ENCODE measurements at regions not wholly inside any gene's neighbourhood (a gene's known extent, or its start where the extent isn't known, plus 50 kb on each side); places are given as distances from the start of the nearest gene placed in this dataset.

DNA sequence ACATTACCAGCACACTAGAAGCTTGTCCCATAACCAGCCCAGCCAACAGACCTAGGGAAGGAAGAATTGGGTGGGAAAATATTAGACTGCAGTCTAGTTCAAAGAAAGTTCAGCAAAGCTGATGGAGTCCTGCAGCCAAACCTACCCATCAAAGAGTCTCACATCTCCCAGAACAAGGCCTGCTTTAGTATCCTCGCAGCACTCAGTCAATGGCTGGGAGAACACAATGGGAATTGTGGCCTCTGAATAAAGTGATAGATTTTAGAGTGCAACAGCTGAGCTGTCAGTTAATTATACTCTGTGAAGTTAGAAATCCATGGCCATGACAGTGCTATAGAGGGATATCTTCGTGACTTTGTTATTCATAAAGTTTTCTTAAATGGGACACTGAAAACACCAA lies 207.2 kb upstream of the NAALADL2 start:
- DNase-seq (ENCODE audit: low read depth), result no peak

DNA sequence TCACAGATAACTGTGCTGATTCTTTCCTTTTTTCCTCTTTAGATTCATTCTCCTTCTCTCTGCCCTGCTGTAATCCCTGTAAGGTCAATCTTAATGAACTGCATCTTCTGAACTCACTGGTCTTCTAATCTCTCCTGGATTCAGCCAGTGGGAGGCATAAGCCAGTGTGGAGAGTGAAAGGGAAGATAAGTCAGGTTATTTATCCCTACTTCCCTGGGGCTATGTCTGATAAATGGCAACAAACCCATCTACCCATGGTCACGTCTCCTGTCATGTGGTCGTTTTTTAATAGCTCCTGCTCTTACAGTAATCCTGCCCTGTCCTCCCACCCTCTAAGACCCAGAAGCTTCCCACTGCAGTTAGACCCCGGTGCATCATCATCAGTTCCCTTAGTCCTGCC lies 199.6 kb upstream of the NAALADL2 start:
- no peak for DNase-seq (ENCODE audit: low read depth)

DNA sequence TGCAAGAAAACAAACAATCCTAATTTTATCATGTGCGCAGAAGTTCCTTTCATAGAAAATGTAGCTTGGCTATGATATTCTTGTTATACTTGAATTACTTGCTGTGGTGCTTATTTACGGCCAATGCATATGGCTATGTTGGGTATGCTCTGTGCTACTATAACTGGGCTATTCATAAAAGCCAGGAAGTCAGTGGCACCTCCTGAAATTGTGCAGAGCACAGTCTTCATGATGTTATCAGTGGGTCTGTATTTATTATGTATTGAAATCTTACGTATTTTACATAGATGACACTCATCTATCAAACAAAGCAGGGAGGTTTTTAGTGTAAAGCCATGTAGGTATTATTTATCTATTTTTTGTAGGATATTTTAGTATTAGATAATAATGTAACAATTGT lies 196.5 kb upstream of the NAALADL2 start:
- DNase-seq (ENCODE audit: low read depth), result no peak

DNA sequence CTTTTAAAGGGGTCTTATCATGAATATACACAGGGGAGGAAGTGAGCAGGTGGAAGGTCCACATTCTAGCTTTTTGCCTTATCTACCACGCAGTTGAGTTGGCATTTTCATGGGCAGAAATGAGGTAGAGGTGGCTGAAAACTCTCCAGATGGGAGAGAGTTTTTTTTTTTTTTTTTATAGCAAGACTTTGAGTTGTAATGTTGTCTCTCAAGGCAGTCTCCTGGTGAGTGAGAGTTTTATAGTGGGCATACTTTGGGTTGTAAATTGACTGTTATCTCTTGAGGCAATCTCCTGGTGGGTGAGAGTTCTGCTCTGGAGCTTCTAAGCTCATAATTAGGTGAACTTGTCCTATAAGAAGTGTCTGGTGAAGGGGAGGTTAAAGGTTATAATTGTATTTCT lies 191.7 kb upstream of the NAALADL2 start:
- DNase-seq (ENCODE audit: low read depth), result no peak

DNA sequence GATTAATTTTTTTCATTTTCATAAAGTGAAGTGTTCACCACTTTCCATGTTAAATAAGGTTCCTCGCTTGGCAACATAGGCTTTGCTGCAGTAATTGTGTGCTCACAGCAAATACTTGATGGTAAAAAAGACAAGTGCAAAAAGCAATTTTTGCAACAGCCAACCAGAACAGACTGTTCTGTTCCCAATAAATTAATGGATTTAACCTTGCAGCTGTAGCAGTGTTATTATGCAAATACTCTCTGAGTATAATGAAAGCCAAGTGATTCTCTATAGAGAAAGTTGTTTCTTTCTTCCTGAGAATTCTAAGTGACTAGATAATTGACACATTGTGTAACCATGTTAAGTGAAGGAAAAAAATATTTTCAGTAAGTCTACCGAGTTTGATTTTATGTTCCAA lies 183.7 kb upstream of the NAALADL2 start:
- DNase-seq (ENCODE audit: low read depth), result no peak

DNA sequence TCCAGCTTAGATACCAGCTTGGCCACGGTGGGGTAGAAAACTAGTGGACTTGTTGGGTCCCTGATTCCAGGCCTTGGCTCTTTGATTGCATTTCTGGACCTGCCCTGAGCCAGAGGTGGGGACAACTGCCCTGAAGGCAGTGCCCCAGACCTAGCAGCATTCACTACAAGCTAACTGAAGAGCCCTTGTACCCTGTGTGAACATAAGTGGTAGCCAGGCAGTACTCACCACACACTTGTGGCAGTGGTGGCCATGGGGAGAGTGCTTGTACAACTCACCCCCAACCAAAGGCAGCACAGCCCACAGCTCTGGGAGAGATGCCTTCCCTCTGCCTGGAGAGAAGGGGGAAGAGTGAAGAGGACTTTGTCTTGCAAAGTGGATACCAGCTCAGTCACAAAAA lies 177.3 kb upstream of the NAALADL2 start:
- no peak for DNase-seq (ENCODE audit: low read depth)

DNA sequence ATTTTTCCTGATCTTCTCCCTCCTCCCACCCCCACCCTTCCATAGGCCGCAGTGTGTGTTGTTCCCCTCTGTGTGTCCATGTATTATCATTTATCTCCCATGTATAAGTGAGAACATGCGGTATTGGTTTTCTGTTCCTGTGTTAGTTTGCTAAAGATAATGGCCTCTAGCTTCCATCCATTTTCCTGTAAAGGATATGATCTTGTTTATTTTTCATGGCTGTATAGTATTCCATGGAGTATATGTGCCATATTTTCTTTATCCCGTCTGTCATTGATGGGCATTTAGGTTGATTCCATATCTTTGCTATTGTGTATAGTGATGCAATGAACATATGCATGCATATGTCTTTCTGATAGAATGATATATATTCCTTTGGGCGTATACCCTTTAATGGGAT lies 173.3 kb upstream of the NAALADL2 start:
- no peak for DNase-seq (ENCODE audit: low read depth)

DNA sequence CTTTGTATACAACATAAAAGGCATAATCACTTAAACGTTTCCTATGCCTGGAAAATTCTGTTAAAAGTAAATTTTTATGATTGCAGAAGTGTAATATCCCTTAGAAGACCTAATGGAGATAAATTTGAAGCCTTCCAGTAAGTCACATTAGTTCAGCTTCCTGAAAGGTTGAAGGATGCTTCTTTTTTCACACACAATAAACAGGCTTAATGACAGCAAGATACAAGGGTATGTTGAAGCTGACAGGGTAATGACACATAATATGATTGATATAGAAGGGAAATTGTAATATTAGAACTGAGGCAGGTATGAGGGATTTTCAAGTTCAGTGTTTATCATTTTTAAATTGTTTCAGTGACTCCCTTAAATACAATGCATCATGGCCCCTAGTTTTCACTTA lies 161.8 kb upstream of the NAALADL2 start:
- no peak for DNase-seq (ENCODE audit: low read depth)

DNA sequence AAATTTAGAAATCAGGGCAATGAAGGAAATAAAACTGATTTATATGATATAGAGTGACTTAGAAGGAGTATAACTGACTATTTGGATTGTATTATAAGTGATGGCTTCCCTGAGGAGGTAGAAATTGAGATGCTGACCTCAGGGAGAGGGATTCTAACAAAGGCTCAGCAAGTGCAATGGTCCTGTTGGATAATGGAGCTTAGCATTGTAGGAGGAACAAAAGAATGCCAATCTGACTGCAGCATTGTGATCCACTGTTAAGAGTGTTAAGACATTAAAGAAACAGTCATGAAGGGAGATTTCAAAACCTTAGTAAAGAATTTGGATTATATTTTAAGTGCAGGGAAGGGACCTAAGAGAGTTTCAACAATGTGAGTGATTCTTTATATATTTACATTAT lies 158.4 kb upstream of the NAALADL2 start:
- no peak for DNase-seq (ENCODE audit: low read depth)

DNA sequence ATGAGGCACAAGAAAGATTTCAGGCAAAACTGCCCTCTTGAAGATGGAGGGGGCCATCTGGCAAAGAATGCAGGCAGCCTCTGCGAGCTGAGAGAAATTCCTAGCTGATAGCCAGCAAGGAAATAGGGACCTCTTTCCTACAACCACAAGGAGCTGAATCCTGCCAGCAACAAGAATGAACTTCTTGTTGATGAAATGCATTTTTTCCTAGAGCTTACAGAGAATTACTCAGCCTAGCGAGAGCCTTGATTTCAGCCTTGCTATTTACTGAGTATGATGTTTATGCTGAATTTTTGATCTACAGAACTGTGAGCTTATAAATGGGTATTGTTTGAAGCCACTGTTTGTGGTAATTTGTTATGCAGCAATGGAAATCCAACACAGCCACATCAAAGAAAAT lies 148.5 kb upstream of the NAALADL2 start:
- no peak for DNase-seq (ENCODE audit: low read depth)

DNA sequence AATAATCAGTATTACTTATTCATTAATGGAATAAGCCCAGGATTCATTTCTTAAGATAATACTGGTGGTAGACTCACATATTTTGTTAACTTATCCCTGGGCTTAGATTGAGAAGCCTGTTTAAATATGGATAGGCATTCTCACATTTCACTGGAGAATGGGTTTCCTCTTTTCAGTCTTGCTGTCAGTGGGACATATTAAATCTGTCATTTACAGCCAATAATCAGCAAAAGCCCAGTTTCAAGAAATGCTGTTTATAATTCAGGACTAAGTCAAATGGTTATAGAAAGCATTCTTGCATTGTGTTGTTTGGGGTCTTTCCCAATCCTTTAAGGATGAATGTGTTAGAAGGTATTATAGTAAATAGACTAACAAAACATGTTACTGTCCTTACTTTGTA lies 143.7 kb upstream of the NAALADL2 start:
- DNase-seq (ENCODE audit: low read depth), result no peak

DNA sequence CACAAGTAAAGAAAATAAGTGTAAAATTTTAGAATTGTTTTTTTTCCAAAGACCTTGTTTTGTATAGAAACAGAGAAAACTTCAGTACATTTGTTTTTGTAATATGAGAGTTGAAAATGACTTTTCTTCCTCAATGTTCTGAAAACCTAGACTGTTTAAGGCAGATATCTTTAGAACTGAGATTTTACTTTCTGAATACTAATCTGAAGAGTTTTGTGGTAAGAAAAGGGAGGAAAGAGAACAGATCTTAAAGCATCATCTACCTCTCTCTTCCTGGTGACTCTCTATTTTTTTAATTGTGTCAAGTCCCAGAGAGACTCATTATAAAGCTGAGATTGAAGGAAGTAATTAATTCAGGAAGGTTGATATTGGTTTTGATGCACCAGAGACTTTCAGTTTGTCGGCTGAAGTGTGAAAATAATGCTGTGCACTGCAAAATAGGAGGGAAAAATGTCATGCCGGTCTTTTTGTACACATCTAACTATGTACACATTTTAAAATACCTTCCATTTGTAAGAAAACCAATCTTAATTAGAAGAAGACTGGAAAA lies 142.1 kb upstream of the NAALADL2 start:
- no peak for DNase-seq (ENCODE audit: low read depth)

DNA sequence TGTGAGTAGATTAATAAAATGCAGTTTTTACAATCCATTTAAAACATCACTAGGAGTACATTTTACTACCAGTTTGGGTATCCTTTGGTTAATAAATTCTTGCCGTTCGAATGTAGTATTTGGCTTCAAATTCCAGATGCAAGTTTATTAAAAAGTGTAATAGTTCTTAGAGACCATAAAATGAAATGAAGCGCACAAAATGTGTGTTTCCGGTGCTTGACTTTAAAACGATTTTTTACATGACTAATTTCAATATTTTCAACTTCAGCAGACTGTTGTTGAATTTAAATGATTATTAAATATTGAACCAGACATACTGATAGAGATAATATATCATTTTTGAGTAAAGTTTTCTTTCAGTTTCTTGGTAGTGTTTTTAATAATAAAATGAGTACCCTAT lies 138.4 kb upstream of the NAALADL2 start:
- DNase-seq (ENCODE audit: low read depth), result no peak

DNA sequence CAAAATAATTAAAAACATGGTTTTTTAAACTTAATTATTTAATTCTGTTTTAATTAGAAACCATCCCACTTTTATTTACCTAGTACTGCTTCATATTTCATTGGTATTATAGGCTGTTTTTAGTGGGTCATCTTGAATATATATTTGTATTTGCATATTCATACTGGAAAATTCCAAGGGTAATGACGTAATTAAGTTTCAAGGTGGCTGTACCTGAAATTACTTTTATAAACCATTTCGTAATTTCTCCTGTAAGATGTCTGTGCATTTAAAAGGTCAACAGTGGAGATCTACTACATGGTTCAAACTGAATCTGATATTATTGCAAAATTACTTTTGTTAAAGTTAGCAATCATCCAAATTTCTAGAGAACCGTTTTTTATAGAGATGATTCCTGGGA lies 133.8 kb upstream of the NAALADL2 start:
- DNase-seq (ENCODE audit: low read depth), result no peak

DNA sequence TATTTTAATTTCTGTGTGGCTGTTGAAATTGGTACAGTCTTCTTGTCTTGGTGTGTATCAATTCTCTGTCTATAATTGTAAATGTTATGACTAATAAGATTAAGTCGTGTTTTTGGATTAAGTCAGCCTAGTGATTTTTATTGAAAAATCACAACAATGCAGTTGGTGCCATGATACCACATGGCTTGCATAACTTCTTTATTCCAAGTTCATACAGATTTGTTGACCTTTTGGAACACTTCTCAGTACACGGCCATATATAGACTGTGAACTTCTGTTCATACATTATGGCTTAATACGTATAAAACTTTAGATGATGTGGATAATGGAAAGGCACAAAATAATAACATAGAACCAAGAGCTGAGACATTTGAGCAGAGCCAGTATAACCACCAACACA lies 121.2 kb upstream of the NAALADL2 start:
- DNase-seq (ENCODE audit: low read depth), result no peak

DNA sequence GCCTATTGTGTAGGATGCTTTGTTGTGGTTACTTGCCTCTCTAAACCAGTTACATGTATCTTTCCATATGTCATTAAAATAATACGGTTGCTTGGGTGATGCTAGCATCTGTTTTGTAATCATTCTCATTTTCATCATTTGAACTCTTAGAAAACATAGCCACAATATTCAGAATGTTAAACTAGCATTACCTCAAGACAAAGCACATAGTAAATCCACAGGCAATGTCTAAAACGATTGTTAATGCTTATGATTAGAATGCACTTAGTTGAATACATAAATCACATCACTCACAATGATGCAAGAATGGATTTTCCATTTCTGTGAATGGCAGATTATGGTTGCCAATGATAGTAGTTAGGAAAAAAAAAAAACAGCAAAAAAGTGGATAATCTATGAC lies 110.0 kb upstream of the NAALADL2 start:
- DNase-seq (ENCODE audit: low read depth), result no peak

DNA sequence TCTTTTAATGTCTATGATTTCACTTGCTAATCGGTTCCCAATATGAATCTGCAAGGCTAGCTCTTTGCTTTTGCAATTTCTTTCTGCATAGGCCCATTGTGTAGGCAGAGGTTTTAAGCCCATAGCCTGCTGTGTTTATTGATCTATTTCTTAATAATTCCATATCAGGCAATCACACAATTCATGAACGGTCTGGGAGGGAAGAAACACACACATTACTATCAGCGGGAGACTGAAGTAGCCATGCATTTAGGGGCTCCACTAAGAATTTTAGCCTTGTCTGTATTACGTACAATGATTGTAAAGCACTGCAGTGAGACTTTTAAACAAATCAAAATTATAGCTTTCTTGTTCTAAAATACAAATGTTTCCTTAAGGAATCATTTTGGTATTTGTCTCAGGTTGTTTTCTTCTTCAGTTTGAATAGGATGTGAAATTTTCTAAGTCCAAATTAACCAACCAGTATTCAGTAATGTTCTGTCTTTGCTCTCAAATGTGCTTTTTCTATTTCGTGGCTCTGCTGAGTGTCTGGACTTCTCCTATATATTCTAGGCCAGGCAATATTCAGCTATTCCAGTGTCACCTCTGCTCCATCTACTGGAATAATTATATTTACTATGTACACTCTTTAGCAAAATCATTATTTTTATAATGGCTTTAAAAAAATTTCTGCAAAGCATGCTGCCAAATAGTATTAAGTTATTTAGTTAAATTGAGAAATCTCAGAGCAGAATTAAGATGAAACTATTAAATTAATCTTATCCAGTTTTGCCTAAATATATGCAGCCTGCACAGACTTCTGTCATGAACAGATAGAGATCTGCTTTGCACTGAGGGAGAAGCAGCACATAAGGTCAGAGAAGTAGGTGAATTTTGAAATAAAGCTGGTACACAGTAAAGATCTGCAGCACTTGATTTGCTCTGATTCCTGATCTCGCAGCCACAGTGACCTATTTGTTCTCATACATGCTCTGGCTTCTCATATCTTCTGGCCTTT lies 103.0 kb upstream of the NAALADL2 start:
- DNase-seq (ENCODE audit: low read depth), result no peak

DNA sequence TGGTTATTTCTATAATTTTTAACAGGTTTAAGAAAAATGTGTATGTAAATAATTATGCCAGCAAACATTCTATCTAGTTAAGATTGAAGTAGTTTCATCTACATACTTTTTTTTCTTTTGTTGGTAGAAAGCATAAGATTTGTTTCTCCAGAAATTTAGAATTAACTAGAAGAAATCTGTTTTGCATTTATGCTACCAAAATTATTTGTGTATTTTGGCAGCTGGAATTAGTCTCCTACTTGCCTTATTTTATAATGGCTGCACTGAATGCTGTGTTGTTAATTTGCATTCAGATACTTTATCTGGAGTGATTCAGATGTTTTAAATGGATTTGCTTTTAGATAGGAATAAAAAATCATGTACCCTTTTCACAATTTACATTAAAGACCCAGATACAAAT lies 100.2 kb upstream of the NAALADL2 start:
- no peak for DNase-seq (ENCODE audit: low read depth)

DNA sequence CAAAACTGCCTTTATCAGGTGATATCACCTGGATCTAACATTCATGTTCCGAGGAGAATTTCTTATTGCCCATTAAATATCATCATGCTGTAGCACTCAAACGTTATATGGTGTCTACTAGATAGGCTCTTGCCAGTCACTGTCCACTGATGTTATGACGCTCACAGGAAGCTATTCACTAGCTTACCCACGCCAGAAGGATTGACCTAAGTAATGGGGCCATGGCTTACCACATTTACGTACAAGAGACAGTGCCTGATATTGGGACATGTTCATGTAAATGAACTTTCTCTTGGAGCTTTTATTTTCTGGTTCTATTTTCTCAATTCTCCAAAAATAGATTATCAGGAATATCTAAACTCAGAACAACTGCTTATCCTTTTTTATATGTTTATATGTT lies 91.7 kb upstream of the NAALADL2 start:
- no peak for DNase-seq (ENCODE audit: low read depth)

DNA sequence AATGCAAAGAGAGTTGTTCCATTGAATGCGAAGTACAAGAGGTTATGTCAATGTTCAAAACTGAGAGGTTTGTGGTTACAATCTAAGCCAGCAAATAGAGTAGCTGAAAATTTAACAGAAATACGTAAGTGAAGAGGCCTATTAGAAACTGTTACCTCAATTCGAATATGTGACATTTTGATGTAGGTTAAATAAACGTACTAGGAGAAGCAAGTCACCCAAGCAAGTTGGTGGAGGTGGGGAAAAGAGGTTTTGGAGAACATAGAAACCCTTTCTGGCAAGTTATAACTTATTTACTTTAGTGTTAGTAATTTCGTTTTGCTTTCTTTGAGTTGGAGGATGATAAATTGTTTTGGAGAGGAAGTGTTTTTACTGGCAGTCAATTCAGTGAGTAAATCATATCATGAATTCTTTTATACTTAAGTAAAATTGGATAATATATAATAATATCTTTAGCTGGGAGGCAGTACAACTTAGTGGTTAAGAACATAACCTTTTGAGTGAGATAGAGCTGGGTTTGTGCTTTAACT lies 91.2 kb upstream of the NAALADL2 start:
- no peak for DNase-seq (ENCODE audit: low read depth)

DNA sequence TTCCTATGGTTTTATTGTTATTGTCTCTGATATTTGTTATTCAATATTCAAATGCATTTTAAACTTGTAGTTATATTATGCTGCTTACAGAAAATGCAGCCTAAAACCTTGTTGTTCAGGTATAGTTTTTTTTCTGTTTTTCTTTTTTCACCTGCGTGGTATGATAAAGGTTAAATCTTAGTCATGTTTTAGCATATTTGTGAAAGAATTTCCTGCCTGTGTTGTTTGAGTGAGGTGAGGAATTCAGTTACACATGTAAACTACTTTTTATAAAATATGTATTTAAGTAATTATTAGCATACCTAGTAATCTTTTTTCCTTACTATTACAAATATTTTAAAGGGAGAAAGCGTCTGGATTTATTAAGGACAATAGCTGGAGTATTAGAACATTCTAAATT lies 90.0 kb upstream of the NAALADL2 start:
- DNase-seq (ENCODE audit: low read depth), result no peak

DNA sequence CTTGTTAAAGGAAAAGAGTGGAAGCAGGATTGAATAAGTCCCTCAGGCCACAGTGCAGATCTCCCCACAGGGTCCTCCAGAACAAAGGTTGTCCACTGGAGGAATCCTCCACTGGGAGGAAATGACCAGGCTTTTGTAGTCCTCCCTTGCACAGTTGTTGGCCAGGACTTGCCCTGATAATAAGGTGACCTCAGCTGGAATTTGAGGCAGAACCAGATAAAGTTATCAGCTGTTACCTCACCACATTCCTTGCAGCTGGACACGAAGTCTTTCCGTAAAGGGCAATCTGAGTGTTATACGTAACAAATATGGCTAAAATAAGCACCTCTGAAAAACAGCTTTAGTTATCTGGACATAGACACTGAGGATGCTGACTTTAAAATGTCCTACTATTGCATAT lies 83.5 kb upstream of the NAALADL2 start:
- no peak for DNase-seq (ENCODE audit: low read depth)

DNA sequence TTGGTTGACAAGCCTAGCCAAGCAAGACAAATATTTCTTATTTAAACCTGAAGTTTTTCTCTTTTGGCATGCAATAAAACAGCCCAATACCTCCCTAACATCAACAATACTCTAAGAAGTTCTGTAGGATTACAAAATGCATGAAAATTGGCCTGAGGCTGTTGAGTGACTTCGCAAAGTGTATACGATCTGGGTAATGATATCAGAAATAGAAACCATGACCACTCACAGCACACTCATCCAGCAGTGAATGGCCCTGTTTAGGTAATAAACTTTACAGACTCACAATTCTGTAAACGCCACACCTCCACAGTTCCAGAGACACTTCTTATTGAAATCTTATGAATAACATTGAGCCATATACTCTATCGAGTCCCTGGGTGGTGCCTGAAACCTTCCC lies 83.0 kb upstream of the NAALADL2 start:
- DNase-seq (ENCODE audit: low read depth), result no peak

DNA sequence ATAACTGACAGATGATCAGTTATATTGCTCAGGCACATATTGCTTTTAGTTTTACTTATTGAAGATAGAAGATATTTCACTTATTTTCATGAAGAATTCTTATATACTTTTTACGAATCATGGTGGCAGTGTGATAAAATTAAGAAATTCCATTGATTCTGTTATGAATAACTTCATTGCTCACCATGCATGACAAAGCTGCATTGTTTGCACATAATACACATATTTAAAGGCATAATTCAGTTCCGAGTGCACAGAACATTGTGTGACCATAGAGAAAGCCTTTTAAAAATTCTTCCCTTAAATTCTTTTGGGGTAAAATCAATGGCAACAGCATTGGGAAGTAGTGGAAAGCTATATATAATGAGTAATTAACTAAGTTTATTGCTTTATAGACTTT lies 82.5 kb upstream of the NAALADL2 start:
- DNase-seq (ENCODE audit: low read depth), result no peak

Data from stimulated activated CD8-positive, alpha-beta memory T cell treated with anti-CD3 and anti-CD28 coated beads, Interleukin-12 subunit alpha, Interleukin-12 subunit beta, amount 100 ng/mL, for 4 hours (primary cell).